HG02840 (cell line): ENCODE measurements at regions not wholly inside any gene's neighbourhood (a gene's known extent, or its start where the extent isn't known, plus 50 kb on each side); places are given as distances from the start of the nearest gene placed in this dataset.

Experiments used
- ATAC-seq: cut with Tn5 transposase; IDR thresholded peaks from one replicate; pipeline ENCODE4 v1.9.1; 2021; ENCODE audit warnings: mild to moderate bottlenecking, moderate library complexity, moderate number of reproducible peaks; ENCODE audit not compliant: unreplicated experiment, low FRiP score

DNA sequence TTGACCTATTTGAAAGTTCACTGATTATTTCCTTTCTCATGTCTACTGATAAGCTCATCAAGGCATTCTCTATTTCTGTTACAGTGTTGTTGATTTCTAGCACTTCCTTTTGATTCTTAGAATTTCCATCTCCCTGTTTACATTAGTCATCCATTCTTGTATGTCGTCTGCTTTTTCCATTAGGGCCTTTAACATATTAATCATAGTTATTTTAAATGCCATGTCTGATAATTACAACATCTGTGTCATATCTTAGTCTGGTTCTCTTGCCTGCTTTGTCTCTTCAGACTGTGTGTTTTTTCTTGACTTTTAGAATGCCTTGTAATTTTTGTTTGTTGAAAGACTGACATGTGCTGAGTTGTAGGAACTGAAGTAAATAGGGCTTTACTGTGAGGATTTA is 602.1 kb downstream of the SOX6 start:
- ATAC-seq: no peak

DNA sequence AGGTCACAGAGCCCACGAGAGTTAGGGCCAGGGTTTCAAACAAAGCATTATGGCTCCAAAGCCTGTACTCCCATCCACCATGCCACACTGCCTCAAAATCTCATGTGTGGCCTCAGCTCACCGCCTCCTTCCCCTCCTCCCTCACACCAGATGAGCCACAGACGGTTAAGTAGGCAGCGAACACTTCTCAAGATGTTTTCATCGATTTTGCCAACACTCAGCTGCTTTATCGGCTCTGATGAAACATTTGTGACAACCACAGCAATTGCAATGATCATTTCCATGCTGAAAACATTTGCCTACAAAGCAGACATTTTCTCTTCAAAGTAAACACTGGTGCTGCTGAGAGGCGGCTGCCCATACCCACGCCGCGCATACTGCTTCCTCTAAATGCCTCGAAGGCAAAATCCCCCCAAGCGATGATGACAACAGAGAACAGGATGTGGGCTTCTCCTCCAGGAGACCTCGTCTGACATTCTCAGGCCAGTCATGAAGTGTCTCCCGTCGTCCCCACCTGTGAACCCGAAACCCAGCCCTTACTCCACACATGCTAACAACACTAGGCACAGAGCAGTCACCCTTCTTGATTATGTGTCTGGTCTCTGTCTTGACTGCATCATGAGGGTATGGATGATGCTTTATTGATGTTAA is 599.2 kb downstream of the SOX6 start:
- ATAC-seq: no peak

DNA sequence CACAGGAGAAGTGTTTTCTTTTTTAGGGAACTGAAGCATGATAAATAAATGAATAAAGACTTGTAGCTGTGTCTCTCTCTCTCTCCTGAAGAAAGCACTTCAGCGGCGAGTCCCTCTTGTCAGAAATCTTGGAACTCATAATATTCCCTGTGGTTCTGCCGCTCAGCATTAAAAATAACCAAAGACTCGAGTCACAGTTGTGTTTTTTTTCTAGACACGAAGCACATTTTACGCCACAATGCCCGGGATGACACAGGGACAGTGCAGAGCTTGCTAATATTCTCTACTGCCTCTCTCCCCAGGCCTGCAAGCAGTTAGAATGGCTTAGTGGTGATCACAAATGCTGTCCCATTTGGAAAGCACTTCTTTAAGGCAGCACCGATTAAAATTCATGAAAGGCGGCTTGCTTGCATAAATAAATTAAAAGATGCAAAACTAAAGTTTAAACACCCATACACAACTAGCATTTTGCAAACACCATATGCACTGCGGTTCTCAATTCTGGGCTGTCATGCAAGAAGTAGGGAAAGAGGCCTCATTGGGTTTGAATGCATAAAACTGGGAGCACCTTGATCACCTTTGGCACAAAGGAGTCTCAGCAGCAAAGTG is 597.4 kb downstream of the SOX6 start:
- ATAC-seq: no peak

DNA sequence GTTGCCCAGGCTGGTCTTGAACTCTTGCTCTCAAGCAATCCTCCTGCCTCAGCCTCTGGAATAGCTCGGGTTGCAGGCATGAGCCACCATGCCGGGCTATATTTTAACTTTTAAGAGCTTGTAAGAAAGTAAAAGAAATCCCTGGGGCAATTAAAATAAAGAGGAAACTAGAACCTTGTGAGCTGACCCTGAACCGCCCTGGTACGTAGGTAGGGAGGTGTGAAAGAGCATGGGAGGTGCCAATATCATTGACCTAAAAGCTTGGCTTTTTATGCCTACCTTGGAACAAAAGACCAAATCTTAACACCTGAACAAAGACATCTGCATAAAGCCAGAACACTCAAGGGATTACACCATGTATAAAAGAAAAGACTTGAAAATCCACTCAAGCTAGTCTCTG is 595.1 kb downstream of the SOX6 start:
- no peak for ATAC-seq

DNA sequence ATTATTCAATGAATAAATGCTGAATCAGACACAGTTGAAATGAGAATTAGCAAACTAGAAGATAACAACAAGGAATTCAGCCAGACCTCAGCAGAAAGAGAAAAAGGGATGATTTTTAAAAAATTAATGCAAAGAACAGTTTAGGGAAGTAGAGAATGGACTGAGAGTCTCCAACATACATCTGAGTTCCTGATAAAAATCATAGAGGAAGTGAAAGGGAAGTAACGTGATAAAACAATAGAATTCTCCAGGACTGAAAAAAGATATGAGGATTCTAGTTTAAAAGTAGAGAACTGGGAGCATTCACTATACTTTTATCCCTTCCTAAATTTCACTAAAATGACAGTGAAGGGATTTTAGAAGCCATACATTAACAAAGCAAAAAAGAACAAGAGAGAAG is 592.0 kb downstream of the SOX6 start:
- ATAC-seq: no peak

DNA sequence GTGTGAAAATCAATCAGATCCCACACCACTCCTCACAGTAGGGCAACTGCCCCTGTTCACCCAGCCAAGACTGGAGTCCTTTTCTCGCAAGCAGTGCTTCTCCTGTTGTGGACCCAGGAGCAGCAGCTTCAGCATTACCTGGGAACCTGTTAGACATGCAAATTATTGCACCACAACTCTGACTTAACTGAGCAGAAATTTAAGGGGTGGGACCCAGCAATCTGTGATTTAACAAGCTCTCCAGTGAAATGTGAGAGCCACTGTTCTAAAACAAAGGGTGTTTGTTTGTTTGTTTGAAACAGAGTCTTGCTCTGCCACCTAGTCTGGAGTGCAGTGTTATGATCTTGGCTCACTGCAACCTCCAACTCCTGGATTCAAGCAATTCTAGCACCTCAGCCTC is 591.4 kb downstream of the SOX6 start:
- ATAC-seq: no peak

DNA sequence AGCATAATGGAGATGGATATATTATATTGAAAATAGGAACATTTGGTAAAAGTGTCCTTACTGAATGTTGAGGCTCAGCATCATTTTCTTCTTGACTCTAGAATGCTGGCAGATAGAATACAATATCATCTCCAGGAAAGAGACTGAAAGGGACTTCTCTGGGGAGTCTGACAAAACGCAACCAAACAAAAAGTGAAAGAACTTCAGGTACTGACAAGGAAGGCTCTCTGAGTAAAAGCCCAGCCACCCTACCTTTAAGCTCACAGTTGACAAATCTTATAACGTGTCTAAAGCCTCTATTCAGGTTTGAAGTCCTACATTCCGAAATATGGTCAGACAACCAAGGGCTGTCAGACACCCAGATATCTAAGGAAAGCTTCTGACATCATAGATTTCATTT is 590.8 kb downstream of the SOX6 start:
- ATAC-seq: no peak

DNA sequence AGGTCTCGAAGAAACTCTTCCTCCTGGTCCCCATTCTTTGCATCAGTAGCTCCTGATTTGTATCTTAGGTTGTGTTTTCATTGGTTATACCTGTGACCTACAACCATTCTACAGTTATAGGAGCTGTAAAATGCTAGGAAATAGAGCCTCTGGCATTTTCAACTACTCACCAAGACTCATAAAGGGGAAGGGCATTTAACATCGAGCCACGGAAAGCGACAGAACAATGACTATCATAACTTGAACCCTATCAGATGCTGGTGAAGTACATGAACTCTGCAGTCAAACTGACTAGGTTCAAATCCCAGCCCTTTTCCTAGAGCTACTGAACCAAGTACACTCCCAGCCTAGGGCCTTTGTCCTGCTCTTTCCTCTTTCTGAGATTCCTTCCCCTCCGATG is 588.0 kb downstream of the SOX6 start:
- no peak for ATAC-seq

DNA sequence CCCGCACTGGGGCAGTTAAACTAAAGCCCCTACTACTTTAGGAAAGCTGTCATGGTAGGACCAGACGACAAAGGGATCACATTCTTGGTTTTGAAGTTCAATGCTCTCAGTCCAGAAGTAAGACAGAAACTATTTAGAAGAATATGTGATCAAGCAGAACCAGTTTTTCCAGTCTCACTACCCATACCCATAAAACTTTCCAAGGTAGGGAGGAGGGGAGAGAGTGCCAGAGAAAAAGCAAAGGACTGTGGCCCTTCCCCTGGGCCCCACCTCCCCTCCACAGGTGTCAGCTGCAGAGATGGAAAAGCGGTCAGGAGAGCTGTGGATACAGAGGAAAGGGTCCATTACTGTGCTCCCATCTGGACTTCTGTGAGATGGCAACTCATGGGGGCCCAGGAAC is 587.1 kb downstream of the SOX6 start:
- ATAC-seq: no peak

DNA sequence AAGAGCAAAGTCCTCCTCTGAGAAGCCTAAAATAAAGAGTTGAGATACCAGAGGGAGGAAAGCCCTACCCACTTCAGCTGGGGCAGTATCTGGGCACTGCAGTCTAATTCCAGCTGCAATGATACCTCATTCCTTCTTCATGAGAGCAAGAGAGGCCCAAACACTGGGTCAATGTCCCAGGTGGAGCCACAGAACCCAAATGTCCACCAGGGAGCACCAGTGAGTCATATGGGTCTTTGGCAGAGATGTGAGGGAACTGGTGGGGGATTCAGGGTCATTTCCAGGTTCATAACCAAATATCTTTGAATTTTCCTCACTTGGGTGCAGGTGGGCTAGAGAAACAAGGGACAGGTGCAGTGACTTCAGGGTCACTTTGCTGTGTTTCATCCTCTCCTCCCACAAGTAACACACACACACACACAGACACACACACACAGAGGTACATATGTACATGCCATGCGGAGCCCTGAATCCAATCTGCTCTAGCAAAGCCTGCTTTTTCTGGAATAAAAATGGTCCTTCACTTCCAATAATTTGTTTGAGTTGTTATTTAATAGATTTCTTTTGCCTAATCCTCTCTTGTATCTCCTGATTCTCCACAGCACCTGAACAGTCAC is 585.4 kb downstream of the SOX6 start:
- no peak for ATAC-seq

DNA sequence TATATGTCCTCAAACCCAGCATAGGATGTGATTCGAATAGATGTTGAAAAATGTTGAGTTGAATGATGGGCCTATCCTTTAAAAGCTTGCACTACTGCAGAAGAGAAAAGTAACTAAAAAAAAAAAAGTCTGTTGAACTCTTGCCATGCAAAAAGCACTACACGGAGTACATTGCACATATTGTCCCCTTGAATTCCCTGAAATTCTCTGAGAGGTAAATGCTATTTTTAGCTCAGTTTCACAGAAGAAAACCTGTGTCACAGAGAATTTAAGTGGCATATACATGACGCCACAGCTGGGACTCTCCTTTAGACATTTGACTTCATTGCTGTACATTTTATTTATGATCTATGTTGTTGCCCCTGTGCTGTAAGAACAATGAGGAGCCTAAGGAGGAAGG is 583.8 kb downstream of the SOX6 start:
- ATAC-seq: no peak

DNA sequence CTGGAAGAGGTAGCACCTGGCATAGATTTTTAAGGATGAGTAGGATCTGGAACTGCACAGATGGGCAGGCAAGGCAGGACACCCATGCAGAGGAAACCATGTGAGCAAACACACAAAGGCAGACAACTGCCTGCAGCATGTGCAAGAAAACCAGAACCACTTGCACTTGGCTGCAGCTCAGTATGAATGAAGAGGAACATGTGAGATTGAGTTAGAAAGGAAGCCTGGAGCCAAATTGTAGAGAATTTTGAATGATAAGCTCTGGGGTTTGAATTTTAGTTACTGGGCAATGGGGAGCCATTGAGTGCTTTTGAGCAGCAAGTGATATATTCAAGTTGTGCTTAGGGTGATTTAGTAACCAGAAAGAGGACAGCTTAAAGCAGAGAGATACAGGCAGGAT is 583.4 kb downstream of the SOX6 start:
- no peak for ATAC-seq

DNA sequence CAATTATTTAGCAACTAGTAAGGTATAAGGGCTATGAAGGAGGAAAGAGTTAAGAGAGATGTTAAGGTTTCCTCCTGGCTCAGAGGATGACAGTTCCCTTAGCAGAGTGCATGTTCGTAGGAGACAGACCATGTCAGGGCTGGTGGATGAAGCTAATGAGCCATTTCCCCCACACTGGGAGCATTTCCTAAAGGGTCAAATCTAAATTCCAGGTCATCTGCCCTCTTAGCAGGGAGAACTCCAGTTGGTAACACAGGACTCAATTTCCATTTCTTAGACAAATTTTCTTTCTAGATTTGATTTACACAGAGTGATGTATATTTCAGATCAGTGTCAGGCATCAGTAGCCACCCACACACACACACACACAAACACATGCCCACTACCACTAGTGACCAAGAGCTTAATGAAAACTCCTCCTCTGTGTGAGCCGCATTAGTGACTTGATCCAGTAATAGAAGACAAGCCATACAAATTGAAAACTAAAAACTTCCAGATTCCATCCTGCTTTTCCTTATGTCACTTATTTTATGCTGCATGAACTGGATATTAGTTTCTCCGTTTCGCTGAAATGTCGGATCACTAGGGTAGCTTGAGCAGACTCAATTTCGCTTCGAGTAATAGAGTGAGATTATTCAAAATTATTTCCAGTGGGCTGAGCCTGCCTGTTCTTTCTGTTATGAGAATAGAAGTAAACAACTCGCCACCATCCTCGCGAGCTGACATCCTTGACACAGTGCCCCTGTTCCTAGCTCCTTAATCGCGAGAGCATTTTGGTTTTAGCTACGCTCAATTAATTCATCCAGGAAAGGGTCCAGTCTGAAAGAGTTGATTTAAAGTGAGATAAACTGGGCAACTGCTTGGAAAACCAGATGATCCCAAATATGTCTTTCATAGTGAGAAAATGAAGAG is 582.6 kb downstream of the SOX6 start:
- ATAC-seq: no peak

DNA sequence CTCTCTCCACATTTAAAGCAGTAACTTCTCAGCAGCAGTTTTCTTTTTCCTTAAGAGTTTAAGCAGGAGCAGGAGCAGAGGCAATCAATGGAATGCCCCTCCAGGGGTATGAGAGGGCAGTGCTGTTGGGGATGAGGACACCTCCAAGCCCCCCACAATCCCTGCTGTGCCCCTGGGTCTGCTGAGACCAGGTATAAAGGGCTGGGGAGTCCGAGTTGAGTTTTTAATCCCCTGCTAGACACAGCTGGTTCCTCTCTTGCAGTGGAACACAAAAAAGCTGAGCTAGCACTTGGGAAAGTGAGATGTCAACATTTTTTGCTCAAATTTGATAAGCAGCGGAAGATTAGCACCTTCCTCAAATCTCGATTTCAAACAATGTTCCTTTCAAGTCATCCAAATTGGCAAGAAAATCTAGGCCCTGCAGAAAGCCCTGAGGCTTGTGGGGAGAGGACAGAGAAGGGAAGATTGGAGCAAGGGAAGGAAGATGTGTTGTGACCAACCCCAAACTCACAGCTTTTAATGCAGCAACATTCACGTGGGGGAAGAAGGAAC is 581.9 kb downstream of the SOX6 start:
- ATAC-seq: no peak

DNA sequence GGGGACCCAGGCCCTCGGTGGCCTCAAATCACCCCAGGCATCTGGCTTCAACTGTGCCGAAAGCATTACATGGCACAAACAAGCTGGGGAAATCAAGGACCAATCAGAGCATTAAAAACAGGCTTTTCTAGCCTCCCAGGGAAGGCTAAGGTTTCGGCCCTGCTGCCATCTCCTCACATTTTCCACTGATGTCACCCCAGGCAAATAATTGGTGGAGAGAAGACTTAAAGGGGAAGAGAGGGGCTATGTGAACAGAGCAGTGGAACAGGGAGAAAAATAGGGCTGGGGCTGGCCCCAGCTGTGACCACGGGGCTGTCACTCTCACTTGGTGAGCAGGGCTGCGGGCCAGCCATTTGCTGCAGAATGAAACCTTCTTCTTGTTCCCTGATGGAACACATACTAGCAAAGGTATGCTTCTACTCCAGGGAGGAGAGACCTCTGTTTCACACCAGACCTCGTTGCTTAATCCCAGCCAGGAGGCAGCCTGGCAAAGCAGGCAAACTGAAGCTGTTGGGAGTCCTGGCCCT is 581.3 kb downstream of the SOX6 start:
- ATAC-seq: no peak

DNA sequence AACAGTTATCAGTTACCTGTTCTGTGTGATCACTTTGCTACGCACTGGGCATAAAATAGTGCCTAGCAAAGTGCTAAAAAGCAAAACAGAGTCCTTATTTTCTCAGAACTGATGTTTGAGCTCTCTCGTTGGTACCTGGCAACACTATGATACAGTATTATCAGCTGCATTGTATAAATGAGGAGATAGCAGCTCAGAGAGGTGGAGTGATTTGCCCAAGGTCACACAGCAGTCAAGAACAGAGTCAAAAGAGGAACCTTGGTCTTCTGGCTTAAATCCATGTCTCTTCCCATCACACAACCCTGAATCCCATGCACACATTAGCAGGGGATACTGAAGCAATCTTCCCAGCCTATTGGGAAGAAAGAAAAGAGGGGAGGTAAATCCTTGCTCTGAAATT is 580.5 kb downstream of the SOX6 start:
- ATAC-seq: no peak

DNA sequence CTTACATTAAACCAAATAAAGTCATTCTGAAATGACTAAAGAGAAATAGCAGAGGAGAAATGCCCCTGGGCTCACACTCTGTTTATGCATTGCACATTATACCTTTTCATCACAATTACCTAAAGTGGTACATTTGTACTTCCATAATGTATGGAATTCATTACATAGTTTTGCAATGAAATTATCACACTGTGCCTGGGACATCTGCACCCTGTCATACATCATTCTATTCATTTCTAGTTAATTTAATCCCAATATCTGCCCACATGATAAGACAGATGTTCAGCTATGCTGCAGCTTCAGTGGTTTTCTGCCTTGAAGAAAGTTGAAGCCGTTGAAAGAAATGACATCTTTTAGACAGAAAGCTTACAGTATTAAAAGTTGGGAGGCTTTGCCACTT is 580.0 kb downstream of the SOX6 start:
- ATAC-seq: no peak

DNA sequence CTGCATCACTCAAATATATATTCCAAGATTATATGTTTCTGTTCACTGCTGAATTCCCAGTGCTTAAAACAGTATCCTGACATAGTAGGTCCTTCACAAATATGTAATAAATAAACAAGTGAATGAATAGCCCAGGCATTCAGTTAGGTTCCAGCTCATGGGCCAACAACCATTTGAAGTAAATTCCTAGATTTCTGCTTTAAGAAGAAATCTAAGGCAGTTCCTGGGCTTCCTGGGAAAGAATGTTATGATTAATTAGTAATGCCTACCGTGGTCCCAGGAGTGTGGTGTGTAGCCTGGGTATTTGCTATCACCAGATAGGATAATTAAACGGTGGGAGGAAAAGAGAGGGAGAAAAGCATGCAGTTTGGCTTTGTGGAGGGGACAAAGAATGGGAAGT is 576.8 kb downstream of the SOX6 start:
- ATAC-seq: no peak

DNA sequence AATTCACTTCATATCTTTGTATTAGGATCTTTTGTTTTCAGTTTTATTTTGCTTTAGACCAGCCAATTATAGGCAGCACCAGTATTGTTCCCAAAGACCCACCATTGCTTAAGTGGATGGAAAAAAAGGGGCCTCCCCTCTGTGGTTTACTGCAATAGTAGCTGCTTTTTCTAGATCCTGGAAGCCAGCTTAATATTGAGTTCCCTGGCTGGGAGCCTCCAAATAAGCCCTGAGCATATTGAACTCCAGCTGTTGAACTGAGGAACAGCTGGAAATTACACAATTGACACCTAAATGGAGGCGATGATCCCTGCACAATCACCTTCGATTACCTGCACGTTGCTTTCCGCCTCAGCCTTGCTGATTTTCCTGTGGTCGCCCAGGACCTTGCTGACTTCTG is 576.0 kb downstream of the SOX6 start:
- ATAC-seq: no peak

DNA sequence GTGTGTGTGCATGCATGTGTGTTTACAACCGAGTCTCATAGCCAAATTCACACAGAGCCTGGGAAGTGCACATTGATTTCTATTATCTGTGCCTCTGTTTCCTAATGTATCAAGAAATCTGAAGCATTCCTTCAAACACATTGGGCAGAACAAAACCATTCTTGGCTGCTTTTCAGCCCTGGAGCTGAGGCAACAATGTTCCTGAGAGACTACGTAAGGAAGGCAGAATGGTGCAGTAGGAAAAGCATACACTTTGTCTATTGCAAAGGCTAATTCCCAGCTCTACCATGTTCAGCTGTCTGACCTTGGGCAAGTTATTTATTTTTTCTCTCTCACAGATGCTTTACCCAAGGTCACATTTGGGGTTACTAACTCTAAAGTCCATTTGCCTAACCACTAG is 575.5 kb downstream of the SOX6 start:
- ATAC-seq: no peak

DNA sequence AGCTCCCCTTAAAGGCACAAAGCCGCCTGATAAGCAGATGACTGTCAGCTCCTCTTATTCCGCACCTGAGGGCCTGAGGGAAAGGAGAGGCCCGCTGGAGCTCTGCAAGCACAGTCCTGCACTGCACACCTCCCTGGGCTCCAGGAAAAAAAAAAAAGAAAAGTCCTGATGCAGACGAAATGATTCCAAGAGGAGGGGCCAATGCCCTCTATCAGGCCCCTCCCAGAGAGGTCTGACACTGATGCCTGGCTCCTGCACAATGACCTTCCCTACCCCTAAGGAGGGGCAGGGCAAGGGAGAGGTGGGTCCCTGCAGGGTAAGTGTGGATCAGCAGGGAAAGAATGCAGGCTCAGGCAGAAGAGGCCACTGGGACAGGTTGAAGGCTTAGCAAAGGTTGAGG is 572.7 kb downstream of the SOX6 start:
- no peak for ATAC-seq
